Stimulated activated effector memory CD8-positive, alpha-beta T cell treated with anti-CD3 and anti-CD28 coated beads, Interleukin-12 subunit alpha, Interleukin-12 subunit beta, amount 100 ng/mL, for 72 hours (primary cell): ENCODE measurements at regions not wholly inside any gene's neighbourhood (a gene's known extent, or its start where the extent isn't known, plus 50 kb on each side); places are given as distances from the start of the nearest gene placed in this dataset.

Experiments used
- ATAC-seq: fragments of 150-1000 bp; cut with Tn5 transposase; 2 replicates; pipeline ENCODE4 v1.10.0; 2021
- DNase-seq, 2 donors: peaks; one replicate each; pipeline ENCODE4 v3.0.0; 2021 to 2022; ENCODE audit warnings: low spot score in 2 of 2
- H3K27ac Mint-ChIP-seq: one replicate; pipeline ENCODE4 v1.8.0; 2022; ENCODE audit warnings: mild to moderate bottlenecking, mixed read lengths
- H3K36me3 Mint-ChIP-seq: one replicate; pipeline ENCODE4 v1.8.0; 2022; ENCODE audit warnings: mild to moderate bottlenecking, mixed read lengths
- H3K4me1 Mint-ChIP-seq: one replicate; pipeline ENCODE4 v1.8.0; 2022; ENCODE audit warnings: mixed read lengths
- H3K4me3 Mint-ChIP-seq: one replicate; pipeline ENCODE4 v1.8.0; 2022; ENCODE audit warnings: mild to moderate bottlenecking, mixed read lengths
- H3K9me3 Mint-ChIP-seq: one replicate; pipeline ENCODE4 v1.8.0; 2022; ENCODE audit warnings: mixed read lengths

DNA sequence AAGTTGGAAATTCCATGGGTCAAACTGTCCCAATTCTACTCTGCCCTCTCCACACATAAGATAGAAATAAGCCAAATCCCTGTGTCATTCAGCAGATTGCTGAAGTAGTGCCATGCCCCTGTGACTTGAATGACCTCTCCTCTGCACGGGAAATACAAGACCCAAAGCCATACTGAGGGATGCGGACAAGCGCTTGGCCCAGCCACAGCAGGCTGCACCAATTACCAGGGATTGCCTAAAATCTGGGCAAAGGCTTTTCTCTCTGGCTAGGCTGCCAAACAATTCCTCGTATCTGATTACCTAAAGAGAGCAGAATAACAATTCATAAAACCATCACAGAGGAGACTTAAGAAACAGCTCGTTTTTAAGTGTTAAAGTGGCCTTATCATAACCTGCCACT lies 421.8 kb upstream of the JARID2 start:
- ATAC-seq (no peak), DNase-seq (no peak)
- H3K27ac Mint-ChIP-seq, result no peak overlapping the region
- H3K36me3 Mint-ChIP-seq, result no peaks in the 10 kb centered on the region
- H3K4me1 Mint-ChIP-seq, result peaks cover 19% of the 10 kb centered on the region
- no peaks in the 10 kb centered on the region for H3K9me3 Mint-ChIP-seq
- H3K4me3 Mint-ChIP-seq, result no peak overlapping the region

DNA sequence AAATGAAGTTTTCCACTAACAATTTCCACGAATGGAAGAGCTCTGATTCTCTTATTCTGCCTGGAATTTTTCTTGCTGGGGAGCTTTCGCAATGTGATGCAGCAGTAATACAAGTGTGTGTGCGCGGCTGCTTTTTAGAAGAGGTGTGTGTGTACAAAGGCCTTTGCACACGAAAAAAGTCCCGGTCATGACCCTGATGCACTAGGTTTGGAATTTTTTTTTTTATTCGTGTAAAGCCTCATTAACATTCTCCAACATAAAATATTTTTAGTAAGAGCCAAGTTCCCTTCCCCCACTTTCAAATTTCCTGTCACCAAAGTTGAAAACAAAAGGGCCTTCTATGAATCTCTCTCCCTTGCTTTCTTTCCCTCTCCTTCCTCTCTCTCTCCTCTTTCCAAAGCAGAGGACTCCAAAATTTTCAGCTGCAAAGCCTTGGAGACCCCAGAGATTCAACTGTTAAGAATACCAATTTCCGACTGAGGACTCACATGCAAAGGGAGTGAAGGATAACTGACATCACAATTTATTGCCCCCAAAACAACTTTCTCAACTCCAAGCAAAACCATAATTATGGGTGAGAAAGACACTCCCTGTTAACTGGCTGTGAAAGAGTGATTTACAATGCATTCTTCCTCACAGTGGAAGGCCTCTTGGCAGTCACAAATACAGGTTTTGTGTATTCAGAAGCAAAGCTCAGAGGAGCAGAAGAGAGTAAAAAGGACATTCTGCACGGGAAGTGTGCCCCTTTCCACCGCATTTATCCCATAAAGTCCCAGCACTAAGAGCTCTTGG lies 421.2 kb upstream of the JARID2 start:
- no peak for DNase-seq
- H3K9me3 Mint-ChIP-seq, result no peaks in the 10 kb centered on the region
- no peaks in the 10 kb centered on the region for H3K36me3 Mint-ChIP-seq
- H3K4me3 Mint-ChIP-seq, result no peak overlapping the region
- peak overlapping the region; percentile 8 for H3K27ac Mint-ChIP-seq
- ATAC-seq, result no peak
- H3K4me1 Mint-ChIP-seq, result peaks cover 13% of the 10 kb centered on the region

DNA sequence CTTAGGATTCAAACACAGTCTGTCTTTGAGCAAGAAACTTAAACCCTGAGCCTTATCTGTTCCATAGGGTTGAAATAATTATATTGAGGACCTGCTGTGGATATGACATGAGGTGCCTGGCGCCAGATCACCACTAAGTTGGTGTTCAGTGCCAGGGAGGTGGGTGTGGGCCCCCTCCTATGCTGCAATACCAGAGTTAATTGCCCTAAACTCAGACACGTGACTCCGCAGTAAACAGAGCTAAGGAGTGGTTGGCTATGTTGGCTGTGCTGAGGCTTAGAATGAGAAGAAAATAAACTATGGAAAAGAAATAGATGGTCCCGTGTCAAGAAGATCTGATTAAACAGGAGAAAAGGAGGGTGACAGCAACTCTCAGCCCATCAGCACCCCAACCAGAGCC lies 419.4 kb upstream of the JARID2 start:
- DNase-seq (no peak), ATAC-seq (no peak)
- Mint-ChIP-seq H3K4me3 (no peak overlapping the region), H3K36me3 (peaks cover 3% of the 10 kb centered on the region), H3K9me3 (no peaks in the 10 kb centered on the region), H3K4me1 (peaks cover 5% of the 10 kb centered on the region), H3K27ac (no peak overlapping the region)

DNA sequence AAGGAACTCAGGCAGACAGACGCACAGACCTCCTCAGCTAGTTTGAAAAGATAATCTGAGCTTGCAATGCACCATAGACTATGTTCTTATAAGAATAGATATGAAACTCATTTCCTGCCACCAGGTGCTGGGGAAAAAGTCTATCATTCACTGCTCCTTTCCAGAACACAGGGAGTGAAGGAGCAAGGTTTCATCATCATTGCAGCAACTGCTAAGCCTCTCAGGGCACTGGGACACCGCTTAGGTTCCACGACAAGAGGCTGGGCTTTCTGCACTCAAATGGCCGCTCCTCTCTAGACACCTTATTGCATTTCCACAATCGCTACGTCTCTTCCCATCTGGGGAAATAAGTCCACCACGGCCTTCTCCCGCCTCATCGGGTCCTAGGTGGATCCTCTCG lies 418.5 kb upstream of the JARID2 start:
- no peak for DNase-seq
- Mint-ChIP-seq H3K9me3 (no peaks in the 10 kb centered on the region), H3K27ac (no peak overlapping the region), H3K4me3 (no peak overlapping the region), H3K4me1 (peaks cover 5% of the 10 kb centered on the region), H3K36me3 (peaks cover 4% of the 10 kb centered on the region)
- no peak for ATAC-seq

DNA sequence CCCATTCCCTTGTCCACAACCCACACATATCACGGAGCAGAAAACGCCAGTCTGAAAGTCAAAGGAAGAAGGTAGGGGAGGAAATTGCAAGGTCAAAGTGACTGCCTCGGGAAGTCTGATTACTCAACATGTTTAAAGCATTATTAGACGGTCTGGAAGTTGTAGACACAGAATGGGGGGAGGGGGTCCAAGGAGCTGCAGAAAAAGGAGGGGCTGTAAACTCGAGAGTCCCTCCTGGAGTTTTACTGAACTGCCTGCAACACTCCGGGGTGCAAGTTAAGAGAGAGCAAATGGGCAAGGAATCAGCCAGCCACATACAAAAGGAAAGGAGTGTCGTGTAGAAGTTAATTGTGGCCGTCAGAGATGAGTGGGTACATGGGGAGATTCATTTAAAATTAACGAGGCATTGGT lies 417.7 kb upstream of the JARID2 start:
- Mint-ChIP-seq H3K4me1 (peaks cover 5% of the 10 kb centered on the region), H3K27ac (no peak overlapping the region), H3K9me3 (no peaks in the 10 kb centered on the region), H3K36me3 (peaks cover 4% of the 10 kb centered on the region), H3K4me3 (no peak overlapping the region)
- ATAC-seq (no peak), DNase-seq (no peak)

DNA sequence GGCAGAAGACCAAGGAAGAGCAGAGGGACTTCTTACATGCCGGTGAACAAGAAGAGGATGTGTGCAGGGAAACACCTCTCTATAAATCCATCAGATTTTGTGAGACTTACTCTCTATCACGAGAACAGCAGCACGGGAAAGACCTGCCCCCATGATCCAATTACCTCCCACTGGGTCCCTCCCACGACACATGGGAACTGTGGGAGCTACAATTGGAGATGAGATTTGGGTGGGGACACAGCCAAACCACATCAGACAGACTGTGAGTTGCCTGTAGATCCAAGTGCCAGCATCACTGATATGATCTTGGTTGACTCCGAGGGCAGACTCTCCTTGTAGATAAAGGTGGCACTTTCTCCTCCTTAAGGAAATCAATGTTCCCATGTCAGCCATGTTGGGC lies 414.8 kb upstream of the JARID2 start:
- no peak for ATAC-seq
- Mint-ChIP-seq H3K9me3 (no peaks in the 10 kb centered on the region), H3K4me3 (no peak overlapping the region), H3K36me3 (peaks cover 4% of the 10 kb centered on the region), H3K4me1 (peaks cover 5% of the 10 kb centered on the region), H3K27ac (no peak overlapping the region)
- no peak for DNase-seq

DNA sequence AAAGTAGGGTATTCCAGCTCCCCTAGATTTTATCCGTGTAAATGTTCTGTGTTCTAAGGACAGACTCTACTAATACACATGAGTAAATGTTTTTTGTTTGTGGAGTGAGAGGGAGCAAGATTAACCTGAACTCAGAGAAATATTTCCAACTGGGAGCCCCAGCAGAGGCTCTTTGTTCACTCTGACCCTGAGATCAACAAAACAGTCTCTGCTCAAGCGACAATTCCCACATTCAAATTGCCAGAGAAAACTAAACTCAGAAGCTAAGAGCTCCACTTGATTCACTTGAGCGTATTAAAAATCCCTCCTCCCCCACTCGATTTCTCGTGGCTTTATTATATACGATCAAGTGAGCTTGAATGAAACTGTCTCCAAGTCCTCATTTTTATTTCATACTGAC lies 413.9 kb upstream of the JARID2 start:
- H3K27ac Mint-ChIP-seq, result no peak overlapping the region
- DNase-seq (no peak), ATAC-seq (no peak)
- peaks cover 4% of the 10 kb centered on the region for H3K36me3 Mint-ChIP-seq
- no peak overlapping the region for H3K4me3 Mint-ChIP-seq
- peaks cover 13% of the 10 kb centered on the region for H3K4me1 Mint-ChIP-seq
- no peaks in the 10 kb centered on the region for H3K9me3 Mint-ChIP-seq

DNA sequence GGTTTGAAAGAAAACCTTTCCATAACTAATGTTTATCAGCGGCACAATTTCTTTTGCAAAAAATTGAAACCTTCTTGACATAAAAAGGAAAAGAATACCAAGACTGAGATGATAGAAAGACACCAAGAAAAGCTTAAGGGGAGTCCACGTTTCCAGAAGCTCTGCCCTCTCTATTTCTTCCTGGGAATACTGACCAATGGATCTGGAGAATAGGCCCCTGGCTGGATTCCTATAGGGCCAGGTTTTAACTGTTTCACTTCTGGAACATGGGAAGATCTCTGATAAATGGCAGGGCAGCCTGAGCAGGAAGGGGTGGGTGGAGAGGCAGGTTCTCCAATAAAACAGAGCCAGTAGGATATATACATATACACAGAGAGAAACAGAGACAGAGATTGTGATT lies 413.4 kb upstream of the JARID2 start:
- Mint-ChIP-seq H3K36me3 (peaks cover 4% of the 10 kb centered on the region), H3K9me3 (no peaks in the 10 kb centered on the region), H3K4me3 (no peak overlapping the region), H3K4me1 (peaks cover 18% of the 10 kb centered on the region), H3K27ac (no peak overlapping the region)
- no peak for ATAC-seq
- no peak for DNase-seq

DNA sequence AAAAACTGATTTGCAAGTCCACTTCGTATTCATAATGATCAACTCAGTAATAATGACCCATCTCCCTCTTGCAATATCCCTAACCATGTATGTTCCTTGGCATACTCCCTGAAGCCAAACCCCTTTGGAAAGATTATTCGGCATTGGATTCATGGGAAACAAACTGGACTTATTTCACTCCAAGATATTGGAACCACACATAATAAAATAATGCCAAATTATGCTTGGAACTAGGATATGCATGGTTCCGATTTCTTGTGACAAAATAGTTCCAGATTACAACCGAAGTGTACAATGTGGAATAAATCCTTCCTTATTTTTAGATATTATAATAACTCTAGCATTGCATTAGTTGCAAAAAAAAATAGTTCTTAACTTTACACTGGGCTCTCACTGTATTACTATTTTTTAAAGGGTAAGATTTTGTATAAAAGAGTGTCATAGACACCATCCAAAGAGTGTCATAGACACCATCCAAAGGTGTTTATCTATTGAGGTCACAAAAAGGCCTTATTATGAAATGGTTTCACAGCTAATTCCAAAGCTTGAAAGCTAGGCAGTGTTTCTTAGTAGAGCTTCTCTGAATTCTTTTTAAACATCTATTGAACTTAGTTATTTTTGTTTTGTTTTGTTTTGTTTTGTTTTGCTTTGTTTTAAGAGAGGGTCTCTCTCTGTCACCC lies 410.9 kb upstream of the JARID2 start:
- no peak overlapping the region for H3K4me3 Mint-ChIP-seq
- ATAC-seq (no peak), DNase-seq (no peak)
- peaks cover 23% of the 10 kb centered on the region for H3K4me1 Mint-ChIP-seq
- H3K9me3 Mint-ChIP-seq, result no peaks in the 10 kb centered on the region
- H3K36me3 Mint-ChIP-seq, result peaks cover 4% of the 10 kb centered on the region
- H3K27ac Mint-ChIP-seq, result no peak overlapping the region

DNA sequence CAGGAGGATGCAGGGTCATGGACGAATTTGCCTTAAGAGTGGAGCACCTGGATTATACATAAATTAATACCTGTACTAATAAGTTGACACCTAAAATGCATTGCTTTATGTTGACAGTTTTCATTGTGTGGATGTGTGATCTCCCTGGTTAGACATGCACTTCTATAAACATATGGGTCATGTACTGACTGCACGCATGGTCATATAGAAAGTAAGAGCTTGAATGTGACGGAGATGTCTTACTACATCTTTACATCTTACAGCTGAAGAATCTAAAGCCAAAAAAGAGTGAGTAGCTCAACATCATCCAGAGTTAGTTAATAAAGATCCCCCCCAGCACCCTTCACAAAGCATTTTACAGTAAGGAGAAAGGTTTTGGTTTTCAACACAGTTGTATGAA lies 408.4 kb upstream of the JARID2 start:
- ATAC-seq, result peak; percentile 89
- no peak for DNase-seq
- H3K27ac Mint-ChIP-seq, result peak overlapping the region; percentile 13
- H3K9me3 Mint-ChIP-seq, result no peaks in the 10 kb centered on the region
- peaks cover 26% of the 10 kb centered on the region for H3K4me1 Mint-ChIP-seq
- H3K4me3 Mint-ChIP-seq, result no peak overlapping the region
- H3K36me3 Mint-ChIP-seq, result no peaks in the 10 kb centered on the region

DNA sequence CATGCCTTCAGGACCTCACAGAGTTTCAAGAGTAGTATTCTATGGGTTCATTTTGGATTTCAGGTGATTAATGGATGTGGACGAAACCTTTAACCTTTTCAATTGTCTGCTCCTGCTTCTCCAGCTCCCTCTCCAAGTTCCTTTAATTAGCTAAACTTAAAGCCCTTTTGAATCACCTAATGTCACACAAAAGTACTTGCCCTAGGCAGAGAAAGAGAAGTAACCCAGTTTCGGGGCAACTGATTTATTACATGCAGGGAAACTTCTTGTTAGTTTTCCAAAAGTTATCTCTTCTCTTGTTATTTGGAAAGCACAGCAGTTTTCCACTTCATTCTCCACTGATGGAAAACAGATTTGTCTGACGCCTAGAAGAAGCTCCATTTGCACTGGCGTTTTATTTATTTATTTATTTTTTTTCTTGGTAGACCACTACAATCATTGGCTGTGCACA lies 407.7 kb upstream of the JARID2 start:
- H3K27ac Mint-ChIP-seq, result no peak overlapping the region
- ATAC-seq, result no peak

DNA sequence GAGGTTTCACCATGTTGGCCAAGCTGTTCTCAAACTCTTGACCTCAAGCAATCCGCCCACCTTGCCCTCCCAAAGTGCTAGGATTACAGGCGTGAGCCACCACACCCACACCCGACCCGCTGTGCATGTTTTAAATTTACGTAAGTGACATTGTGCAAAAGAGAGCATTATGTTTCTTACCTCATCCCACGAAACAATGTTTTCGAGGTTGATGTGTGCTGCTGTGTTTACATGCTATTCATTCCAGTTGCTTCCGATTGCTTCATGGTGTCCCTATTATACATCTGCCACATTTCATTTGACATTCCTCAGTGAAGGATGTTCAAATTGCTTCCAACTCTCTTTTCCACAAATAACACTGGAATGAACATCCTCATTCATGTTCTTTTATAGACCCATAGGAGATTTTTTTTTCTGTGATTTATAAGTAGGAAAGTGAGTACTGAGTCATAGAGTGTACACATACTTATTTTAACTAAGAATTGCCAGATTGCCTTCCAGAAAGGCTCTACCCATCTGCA lies 403.9 kb upstream of the JARID2 start:
- peak; percentile 54 for ATAC-seq
- H3K27ac Mint-ChIP-seq, result peak overlapping the region; percentile 65
- H3K36me3 Mint-ChIP-seq, result no peaks in the 10 kb centered on the region
- H3K9me3 Mint-ChIP-seq, result no peaks in the 10 kb centered on the region
- H3K4me1 Mint-ChIP-seq, result peaks cover 19% of the 10 kb centered on the region
- no peak for DNase-seq
- no peak overlapping the region for H3K4me3 Mint-ChIP-seq

More for the DNA sequence above, 407.7 kb upstream of the JARID2 start:
- H3K4me3 Mint-ChIP-seq, result no peak overlapping the region
- H3K4me1 Mint-ChIP-seq, result peaks cover 28% of the 10 kb centered on the region
- DNase-seq, result no peak
- H3K36me3 Mint-ChIP-seq, result no peaks in the 10 kb centered on the region
- H3K9me3 Mint-ChIP-seq, result no peaks in the 10 kb centered on the region

DNA sequence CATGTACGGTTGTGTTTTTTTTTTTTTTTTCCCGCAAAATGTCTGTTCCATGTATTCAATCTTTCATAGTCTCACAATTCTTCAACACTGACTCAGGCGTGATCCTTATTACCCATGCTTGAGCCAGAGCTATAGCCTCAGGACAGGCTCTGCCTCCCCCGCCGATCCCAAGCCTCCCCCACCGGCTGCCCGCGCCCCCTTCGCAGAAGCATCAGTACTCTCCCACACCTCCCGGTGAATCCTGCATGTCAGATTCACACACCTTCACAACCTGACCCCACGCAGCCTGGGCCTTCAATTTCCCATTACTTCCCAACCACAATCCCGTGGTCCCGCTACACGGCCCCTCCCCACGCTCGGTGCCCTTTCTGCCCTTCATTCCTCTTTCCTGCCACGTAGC lies 401.5 kb upstream of the JARID2 start:
- peaks cover 10% of the 10 kb centered on the region for H3K4me1 Mint-ChIP-seq
- DNase-seq, result no peak
- ATAC-seq, result no peak
- H3K9me3 Mint-ChIP-seq, result no peaks in the 10 kb centered on the region
- no peak overlapping the region for H3K4me3 Mint-ChIP-seq
- no peaks in the 10 kb centered on the region for H3K36me3 Mint-ChIP-seq
- no peak overlapping the region for H3K27ac Mint-ChIP-seq

DNA sequence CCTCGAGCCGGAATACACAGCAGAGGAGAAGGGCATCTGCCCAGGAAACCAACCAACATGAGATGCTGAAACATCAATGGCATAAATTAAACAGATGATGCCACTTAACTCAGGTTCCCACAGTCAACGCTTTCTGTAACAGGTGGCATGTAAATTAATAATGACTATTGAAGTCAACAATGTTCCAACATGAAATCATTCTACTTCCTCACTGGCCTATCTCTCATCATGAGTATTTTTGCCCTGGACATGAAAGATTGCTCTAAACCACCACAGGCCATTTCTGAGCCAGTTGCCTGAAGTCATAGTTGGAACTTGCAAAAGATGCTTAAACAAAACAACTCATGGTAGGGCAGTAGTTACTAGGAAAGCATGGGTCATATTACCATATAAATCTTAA lies 397.9 kb upstream of the JARID2 start:
- H3K4me3 Mint-ChIP-seq, result no peak overlapping the region
- no peak overlapping the region for H3K27ac Mint-ChIP-seq
- DNase-seq (no peak), ATAC-seq (no peak)
- no peaks in the 10 kb centered on the region for H3K9me3 Mint-ChIP-seq
- H3K4me1 Mint-ChIP-seq, result peaks cover 11% of the 10 kb centered on the region
- H3K36me3 Mint-ChIP-seq, result no peaks in the 10 kb centered on the region

DNA sequence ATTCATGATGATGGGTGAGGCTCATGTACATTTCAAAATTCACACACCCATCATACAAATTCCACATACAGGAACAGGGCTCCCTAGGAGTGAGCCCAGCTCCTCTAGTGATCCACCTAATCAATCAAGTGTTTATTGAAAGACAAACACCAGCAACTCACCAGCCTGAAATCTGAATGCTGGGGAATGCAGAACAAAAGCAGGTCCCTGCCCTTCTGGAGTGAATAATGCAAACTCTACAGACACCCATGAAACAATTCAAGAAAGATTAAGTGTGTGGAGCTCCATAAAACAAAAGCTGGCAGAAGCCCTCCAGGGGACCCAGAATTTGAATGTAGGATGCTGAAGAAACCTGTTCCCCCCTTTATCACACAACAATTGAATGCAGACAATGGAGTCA lies 396.7 kb upstream of the JARID2 start:
- DNase-seq, result no peak
- no peak overlapping the region for H3K27ac Mint-ChIP-seq
- ATAC-seq, result no peak
- H3K4me1 Mint-ChIP-seq, result peaks cover 11% of the 10 kb centered on the region
- H3K4me3 Mint-ChIP-seq, result no peak overlapping the region
- no peaks in the 10 kb centered on the region for H3K9me3 Mint-ChIP-seq
- H3K36me3 Mint-ChIP-seq, result no peaks in the 10 kb centered on the region

DNA sequence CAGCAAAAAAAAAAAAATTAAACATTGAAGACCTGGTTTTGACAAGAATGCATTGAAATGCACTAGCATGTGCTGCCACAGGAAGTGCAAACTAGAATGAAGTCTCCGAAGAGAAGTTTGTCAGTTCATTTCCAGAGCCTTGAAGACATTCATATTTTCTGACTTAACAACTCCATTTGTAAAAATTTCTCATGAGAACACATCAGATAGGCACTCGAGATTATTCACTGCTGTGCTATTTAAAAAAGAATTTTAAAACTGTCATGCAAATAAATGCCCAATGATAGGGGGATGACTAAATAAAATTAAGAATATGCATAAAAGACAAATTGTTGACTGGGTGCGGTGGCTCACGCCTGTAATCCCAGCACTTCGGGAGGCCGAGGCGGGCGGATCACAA lies 394.6 kb upstream of the JARID2 start:
- no peaks in the 10 kb centered on the region for H3K9me3 Mint-ChIP-seq
- no peak for DNase-seq
- H3K4me3 Mint-ChIP-seq, result no peak overlapping the region
- H3K27ac Mint-ChIP-seq, result no peak overlapping the region
- no peak for ATAC-seq
- H3K4me1 Mint-ChIP-seq, result peaks cover 15% of the 10 kb centered on the region
- H3K36me3 Mint-ChIP-seq, result no peaks in the 10 kb centered on the region
